Lower leg skin (tissue), 4 donors: ENCODE measurements at regions not wholly inside any gene's neighbourhood (a gene's known extent, or its start where the extent isn't known, plus 50 kb on each side); places are given as distances from the start of the nearest gene placed in this dataset.
"Not testable (repeated sequence)": the region's sequence is repeated elsewhere in the genome, so short reads cannot be mapped to it uniquely, and the experiment has no call there.

Experiments
- DNase-seq, 2 donors: peaks; one replicate each; pipeline ENCODE4 v3.0.0-alpha.2; 2019; ENCODE audit warnings: low spot score in 2 of 2
- H3K4me3 ChIP-seq: fragments of 200-600 bp; sonication (generic); 2 replicates; pipeline ENCODE4 v1.5.1; 2017; ENCODE audit warnings: mild to moderate bottlenecking, low read depth; ENCODE audit not compliant: poor library complexity, severe bottlenecking
- POLR2A ChIP-seq, 2 donors: fragments of 450-650 bp; IDR thresholded peaks; one replicate each; pipeline ENCODE4 v1.6.1; 2016 to 2017; ENCODE audit warnings: antibody characterized with exemption in 2 of 2, mild to moderate bottlenecking in 1 of 2, moderate library complexity in 1 of 2
- WGBS, 2 donors: methylation state at CpG; one replicate each; pipeline ENCODE4 v1.1.5; 2018; 5-methylcytosine and 5-hydroxymethylcytosine counted together
- intact Hi-C: fragments of 100-400 bp; cut with DNase I; formaldehyde crosslinking; loops from one replicate; pipeline ENCODE4 v1.15.0; 2023; ENCODE audit warnings: low total_unique reads
- TF ChIP-seq, protein P1 (sequence below), 3 donors: fragments of 450-650 bp; IDR thresholded peaks; one replicate each; pipeline ENCODE4 v1.5.1; 2016; ENCODE audit warnings: antibody characterized with exemption in 3 of 3, mild to moderate bottlenecking in 3 of 3, moderate library complexity in 2 of 3

DNA sequence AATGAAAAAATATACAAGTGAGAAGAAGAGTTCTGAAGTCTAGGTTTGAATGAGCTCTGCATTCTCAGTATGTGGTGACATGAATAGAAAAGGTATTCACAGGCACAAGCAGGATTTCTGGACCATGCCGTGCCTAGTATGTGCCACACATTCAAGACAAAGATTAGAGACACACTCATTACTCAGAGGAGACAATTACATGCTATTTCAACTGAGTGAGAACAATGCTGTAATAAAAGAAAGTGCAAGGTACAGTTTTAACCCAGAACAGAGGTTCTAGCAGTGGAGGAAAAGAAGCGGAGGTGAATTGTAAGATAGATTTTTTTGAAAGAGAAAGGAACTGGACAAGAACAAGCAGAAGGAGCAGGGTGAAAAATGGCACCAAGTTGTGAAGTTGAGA, 121.0 kb upstream of the RASGEF1B start:
- WGBS, 2 donors: 86 to 98% methylated on average over 2 of the region's 2 CpGs
- TF ChIP-seq, protein P1, sequence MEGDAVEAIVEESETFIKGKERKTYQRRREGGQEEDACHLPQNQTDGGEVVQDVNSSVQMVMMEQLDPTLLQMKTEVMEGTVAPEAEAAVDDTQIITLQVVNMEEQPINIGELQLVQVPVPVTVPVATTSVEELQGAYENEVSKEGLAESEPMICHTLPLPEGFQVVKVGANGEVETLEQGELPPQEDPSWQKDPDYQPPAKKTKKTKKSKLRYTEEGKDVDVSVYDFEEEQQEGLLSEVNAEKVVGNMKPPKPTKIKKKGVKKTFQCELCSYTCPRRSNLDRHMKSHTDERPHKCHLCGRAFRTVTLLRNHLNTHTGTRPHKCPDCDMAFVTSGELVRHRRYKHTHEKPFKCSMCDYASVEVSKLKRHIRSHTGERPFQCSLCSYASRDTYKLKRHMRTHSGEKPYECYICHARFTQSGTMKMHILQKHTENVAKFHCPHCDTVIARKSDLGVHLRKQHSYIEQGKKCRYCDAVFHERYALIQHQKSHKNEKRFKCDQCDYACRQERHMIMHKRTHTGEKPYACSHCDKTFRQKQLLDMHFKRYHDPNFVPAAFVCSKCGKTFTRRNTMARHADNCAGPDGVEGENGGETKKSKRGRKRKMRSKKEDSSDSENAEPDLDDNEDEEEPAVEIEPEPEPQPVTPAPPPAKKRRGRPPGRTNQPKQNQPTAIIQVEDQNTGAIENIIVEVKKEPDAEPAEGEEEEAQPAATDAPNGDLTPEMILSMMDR (IDR thresholded peaks at IDR 0.05): no peak
- TF ChIP-seq POLR2A (IDR thresholded peaks at IDR 0.05): no peak
- no peak overlapping the region for H3K4me3 ChIP-seq
- DNase-seq: no peak
- intact Hi-C loops: no loop called here

DNA sequence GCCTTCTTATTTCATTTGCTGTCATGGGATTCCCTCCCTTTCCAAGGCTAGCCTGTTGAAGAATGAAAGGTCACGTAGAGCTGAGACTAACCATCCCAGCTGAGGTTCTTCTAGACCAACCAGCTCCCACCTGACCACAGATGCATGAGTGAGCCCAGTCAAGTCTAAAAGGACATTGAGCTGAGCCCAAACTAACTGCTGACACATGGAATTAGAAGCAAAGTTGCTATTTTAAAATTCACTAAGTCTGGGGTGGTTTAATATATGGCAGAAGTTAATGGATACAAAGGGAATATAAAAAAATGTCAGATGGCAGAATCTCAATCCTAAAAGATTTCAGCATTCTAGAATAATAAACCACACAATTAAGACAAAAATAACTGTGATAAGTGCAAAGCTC, 118.9 kb upstream of the RASGEF1B start:
- intact Hi-C loops: no loop called here
- H3K4me3 ChIP-seq: no peak overlapping the region
- DNase-seq: no peak
- TF ChIP-seq, protein P1 (IDR thresholded peaks at IDR 0.05): no peak
- TF ChIP-seq POLR2A (IDR thresholded peaks at IDR 0.05): no peak
- 87 to 95% methylated on average over 1 of the region's 1 CpG for WGBS, 2 donors

DNA sequence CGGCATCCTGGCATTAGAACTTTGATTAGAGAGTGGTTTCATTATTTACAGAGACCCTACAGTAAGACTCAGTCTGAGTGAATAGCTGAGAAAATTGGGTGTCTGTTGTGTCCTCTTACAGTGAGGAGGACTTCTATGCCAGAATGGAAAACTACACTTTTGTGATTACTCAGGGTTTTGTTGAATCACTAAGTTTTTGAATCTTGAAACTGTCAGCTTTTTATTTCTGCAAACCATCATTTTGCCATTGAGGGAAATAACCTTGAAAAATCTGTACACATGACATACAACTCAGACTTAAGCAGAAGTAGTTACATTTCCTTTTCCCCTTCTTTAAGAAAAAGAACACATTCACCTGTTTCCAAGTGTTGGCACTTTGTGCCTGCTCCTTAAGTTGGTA, 117.6 kb upstream of the RASGEF1B start:
- no peak for DNase-seq
- intact Hi-C loops: no loop called here
- 84 to 89% methylated on average over 1 of the region's 1 CpG for WGBS, 2 donors
- TF ChIP-seq POLR2A (IDR thresholded peaks at IDR 0.05): no peak
- H3K4me3 ChIP-seq: no peak overlapping the region

DNA sequence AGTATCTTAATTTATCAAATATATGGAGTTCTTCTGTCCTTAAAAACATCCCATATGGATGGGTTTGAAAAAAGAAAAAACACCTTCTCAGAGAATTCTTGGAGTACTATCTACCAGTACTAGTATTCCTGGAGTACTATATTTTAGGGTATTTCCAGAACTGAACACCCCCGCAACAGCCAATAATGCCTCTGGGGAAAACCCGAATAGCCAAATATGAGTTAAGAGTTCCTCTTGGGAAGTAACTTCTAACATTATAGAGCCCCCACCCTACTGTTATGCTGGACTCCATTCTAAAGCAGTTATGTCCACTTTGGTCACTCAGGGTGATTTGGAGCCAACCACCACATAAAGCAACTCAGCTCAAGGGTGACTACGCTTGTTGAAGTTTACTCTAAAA, 115.0 kb upstream of the RASGEF1B start:
- H3K4me3 ChIP-seq: no peak overlapping the region
- no peak for DNase-seq
- WGBS, 2 donors: 83 to 85% methylated on average over 3 of the region's 3 CpGs
- TF ChIP-seq, protein P1 (IDR thresholded peaks at IDR 0.05): no peak
- no peak for TF ChIP-seq POLR2A (IDR thresholded peaks at IDR 0.05)
- intact Hi-C loops: no loop called here

DNA sequence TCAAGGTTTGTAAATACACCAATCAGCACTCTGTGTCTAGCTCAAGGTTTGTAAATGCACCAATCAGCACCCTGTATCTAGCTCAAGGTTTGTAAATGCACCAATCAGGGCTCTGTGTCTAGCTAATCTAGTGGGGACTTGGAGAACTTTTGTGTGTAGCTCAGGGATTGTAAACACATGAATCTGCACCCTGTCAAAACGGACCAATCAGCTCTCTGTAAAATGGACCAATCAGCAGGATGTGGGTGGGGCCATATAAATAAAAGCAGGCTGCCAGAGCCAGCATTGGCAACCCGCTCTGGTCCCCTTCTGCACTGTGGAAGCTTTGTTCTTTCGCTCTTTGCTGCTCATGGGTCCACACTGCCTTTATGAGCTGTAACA, 109.3 kb upstream of the RASGEF1B start:
- intact Hi-C loops, H3K4me3 ChIP-seq, DNase-seq: not testable (repeated sequence)
- 97 to 98% methylated on average over 3 of the region's 3 CpGs for WGBS, 2 donors

DNA sequence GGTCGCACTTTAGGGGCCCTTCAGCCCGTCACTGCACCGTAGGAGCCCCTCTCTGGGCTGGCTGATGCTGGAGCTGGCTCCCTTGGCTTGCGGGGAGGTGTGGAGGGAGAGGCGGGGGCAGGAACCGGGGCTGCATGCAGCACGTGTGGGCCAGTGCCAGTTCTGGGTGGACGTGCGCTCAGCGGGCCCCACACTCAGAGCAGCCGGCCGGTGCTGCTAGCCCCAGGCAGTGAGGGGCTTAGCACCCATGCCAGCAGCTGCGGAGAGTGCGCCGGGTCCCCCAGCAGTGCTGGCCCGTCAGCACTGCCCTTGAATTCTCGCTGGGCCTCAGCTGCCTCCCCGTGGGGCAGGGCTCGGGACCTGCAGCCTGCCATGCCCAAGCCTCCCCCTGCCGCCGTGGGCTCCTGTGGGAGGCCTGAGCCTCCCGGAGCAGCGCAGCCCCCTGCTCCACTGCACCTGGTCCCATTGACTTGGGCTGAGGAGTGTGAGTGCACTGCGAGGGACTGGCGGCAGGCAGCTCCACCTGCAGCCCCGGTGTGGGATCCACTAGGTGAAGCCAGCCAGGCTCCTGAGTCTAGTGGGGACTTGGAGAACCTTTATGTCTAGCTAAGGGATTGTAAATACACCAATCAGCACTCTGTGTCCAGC, 108.8 kb upstream of the RASGEF1B start:
- WGBS, 2 donors: 87 to 93% methylated on average over 20 to 21 of the region's 26 CpGs
- DNase-seq: no peak
- no peak overlapping the region for H3K4me3 ChIP-seq
- TF ChIP-seq, protein P1 (IDR thresholded peaks at IDR 0.05): no peak
- TF ChIP-seq POLR2A (IDR thresholded peaks at IDR 0.05): no peak
- intact Hi-C loops: no loop called here

DNA sequence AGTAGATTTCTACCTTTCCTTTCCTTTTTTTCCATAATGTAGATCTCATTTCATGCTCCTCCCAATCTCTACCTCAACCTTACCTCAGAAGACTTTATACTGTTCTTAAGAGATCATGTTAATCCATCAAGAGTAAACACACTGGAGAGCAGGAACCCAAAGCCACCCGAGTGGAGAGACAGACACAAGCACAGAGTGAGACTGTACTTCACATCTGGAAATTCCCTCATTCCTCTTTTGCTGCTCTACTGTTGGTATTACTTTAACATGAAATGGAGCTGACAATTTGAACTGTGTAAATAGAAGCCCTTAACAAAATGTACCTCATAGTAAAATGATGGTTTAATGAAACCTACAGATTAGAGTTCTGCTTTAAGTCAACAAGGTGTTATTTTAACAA, 105.7 kb upstream of the RASGEF1B start:
- 35 to 45% methylated on average over 1 of the region's 1 CpG for WGBS, 2 donors
- intact Hi-C loops: no loop called here
- TF ChIP-seq POLR2A (IDR thresholded peaks at IDR 0.05): no peak
- TF ChIP-seq, protein P1 (IDR thresholded peaks at IDR 0.05): no peak
- H3K4me3 ChIP-seq: no peak overlapping the region
- DNase-seq: no peak
